DMS153 treated with DMSO at 0.1 percent for 48 hours (cell line): ENCODE measurements at regions not wholly inside any gene's neighbourhood (a gene's known extent, or its start where the extent isn't known, plus 50 kb on each side); places are given as distances from the start of the nearest gene placed in this dataset.
"Not testable (repeated sequence)": the region's sequence is repeated elsewhere in the genome, so short reads cannot be mapped to it uniquely, and the experiment has no call there.

Experiments
- DNase-seq: peaks from one replicate; lab custom pipeline; 2025; ENCODE audit not compliant: unreplicated experiment; lab: John Stamatoyannopoulos, UW

DNA sequence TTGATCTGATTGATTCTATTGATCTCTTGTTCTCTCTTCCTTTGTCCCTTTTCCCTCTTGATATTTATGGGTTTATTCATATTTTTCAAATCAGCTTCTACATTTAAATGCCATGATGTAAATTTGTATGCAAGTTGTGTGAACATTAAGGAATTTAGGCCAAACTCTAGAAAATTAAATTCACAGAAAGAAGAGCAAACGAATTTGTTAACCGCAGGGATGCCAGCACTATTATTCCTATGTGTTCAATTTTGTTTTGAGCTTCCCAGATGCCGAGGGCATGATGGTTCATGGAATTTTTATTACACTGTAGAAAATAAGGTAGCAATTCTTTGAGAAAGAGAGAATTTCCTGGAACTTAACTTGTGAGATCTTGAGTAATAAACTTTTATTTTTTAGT is 220.9 kb downstream of the BUB3 start:
- no peak for DNase-seq

DNA sequence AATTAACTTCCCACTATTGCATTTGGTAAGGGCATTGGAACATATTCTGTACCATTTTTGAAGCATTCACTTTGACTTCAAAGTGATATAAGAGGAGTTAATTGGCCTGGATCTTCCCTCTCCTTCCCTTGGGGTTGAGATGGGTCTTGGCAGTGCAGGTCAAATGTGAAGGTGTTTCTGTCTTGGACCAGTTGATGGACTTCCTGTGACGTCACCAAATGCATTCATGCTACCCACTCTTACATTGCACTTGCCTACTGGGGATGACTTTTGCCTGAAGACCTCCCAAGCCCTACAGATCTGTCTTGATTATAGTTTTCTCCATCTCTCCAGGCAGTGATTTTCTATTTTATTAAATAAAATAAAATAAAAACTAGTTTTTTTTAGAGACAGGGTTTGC is 221.5 kb downstream of the BUB3 start:
- no peak for DNase-seq

DNA sequence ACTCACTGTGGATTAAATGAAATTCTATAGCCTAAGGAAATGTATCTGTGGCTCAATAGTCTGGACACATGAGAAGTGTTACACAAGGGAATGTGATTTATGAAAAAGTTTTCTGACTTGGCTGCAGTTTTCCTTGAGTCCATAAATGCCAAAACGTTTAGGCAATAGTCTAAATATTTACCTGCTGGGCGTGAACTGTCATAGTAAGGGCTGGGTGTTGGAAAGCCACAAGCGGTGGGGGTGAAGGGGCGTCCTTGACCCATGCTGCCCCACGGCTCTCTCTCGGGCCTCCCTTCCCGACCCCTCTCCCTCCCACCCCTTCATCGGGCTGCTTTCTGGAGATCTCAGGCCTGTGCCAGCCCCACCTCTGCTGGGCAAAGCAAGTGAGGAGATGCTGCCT is 223.7 kb downstream of the BUB3 start:
- no peak for DNase-seq

- no peak for DNase-seq
Observed at GRCh38 chr10:123378302-123378701, 224.1 kb downstream of the BUB3 start.

GRCh38 chr10:123379156-123379555 is 225.0 kb downstream of the BUB3 start:
- DNase-seq: no peak

DNA sequence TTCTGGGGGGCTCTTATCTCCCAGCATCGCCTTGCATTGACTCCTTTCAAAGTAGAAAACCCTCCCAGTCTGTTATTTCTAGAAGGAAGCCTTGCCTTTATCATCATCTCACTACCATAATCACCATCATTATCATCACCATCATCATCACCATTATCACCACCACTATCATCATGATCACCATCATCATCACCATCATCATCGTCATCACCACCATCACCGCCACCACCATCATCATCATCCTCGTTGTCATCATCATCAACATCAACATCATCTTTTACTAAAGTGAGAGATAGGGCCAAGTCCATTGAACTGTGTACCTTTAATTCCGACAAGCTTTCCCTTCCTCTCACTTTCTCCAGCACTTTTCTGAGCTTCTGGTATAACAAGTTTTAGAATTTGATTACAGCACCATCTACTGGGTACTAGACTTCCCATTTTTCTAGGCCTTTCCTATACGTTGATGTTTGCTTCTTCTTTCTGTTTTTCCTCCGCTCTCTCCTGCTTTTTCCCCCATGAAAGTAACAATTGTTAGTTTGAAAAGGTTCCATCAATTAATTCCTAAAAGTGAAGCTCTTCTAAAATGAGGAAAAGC is 226.4 kb downstream of the BUB3 start:
- DNase-seq: peak; percentile 23

DNA sequence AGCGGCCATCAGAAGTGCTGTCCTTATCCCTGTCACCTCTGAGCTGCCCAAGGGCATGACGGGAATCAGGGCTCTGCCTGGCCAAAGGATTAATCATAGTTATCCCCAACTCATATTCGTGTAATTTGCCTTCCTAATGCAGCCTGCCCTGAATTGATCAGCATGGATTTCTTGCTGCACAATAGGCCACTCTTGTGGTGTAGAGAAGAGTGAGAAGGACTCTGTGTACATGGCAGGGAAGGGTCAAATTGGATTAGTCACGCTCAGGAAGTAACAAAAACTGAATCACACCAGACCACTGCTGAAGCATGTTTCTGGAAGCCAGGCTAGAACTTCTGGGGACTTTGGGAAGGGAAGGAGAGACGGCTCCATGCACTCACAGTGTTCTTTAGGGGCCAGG is 227.0 kb downstream of the BUB3 start:
- no peak for DNase-seq

GRCh38 chr10:123382491-123382890 is 228.3 kb downstream of the BUB3 start:
- no peak for DNase-seq

GRCh38 chr10:123385508-123386080 is 231.4 kb downstream of the BUB3 start:
- no peak for DNase-seq

DNA sequence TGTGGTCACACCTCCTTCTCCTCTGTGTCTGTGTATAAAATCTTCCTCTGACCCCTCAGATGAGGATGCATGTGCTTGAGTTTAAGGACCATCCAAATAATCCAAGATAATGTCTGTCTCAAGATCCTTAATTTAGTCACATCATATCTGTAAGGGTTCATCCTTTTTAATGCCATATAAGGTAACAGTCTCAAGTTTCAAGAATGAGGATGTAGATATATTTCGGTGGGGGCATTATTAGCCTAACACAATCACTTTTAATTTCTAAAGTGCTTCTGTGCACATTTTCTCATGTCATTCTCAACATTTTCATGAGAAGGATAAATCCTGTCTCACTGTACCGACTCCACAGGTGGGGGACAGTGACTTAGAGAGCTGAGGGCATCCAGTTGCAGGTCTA is 235.3 kb downstream of the BUB3 start:
- no peak for DNase-seq

DNA sequence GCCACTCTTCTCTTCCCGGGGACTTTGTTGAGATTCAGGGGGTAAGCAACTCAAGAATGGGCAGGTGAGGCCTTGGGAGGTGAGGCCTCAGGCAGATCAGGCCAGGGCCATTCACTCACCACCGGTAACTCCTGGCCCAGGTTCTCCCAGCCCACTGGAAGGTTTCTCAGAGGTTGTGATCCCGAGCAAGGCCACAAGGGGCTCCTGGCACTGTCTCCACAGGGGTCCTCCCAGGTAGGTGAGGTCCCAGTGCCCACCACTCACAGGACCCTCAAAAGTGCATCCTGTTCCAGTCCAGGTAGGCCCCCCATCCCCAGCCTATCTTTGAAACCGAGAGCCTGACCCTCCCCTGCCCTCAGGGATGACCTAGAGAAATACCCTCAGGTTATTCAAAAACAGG is 236.1 kb downstream of the BUB3 start:
- no peak for DNase-seq

GRCh38 chr10:123390874-123391273 is 236.7 kb downstream of the BUB3 start:
- DNase-seq: no peak

- DNase-seq: no peak
Observed at GRCh38 chr10:123391275-123392028, 237.2 kb downstream of the BUB3 start.

DNA sequence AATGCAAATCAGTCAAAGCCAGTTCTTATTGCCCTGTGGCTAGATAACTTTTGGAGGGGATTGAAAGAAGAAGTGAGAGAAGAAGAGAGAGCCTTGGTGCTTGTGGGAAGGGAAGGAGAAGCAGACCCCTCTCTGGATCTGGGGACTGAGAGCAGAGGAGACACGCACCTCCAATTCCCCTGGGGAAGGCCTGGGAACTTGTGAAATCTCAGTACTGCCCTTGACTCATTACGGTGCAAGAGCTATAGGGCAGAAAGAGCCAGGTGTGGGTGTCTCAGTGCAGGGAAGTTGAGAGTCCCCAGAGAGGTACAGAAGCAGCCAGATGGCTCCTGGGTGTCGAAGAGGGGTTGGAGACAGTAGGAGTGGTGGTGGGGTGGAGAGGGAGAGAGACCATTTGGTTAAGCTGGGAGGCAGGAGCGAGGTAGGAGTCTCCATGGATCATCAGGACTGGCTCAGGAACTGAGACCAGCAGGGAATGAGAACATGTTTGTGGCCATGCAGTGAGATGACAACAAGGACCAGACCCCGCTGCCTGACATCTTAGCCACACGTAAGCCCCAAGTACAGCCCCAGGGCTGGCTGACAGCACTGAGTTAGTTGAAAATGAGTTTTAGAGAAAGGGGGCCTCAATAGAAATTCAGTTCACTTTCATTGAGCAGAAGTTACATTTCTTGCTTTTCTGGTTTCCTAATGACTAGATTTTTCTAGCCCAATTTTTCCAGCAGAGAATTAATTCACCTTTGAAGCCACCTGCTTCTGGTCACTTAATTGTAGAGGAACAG is 238.2 kb downstream of the BUB3 start:
- DNase-seq: no peak

GRCh38 chr10:123393170-123393569 is 239.0 kb downstream of the BUB3 start:
- no peak for DNase-seq

- DNase-seq: no peak
Observed at GRCh38 chr10:123394382-123394781, 240.2 kb downstream of the BUB3 start.

DNA sequence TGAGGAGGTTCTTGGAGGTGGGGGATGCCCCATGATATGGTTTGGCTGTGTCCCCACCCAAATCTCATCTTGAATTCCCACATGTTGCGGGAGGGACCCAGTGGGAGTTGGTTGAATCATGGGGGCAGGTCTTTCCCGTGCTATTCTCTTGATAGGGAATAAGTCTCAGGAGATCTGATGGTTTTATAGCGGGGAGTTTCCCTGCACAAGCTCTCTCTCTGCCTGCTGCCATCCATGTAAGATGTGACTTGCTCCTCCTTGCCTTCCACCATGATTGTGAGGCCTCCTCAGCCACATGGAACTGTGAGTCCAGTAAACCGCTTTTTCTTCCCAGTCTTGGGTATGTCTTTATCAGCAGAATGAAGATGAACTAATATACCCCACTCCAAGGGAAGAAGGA is 241.0 kb downstream of the BUB3 start:
- DNase-seq: not testable (repeated sequence)

- no peak for DNase-seq
Observed at GRCh38 chr10:123395906-123396305, 241.7 kb downstream of the BUB3 start.

GRCh38 chr10:123398180-123398591 is 244.0 kb downstream of the BUB3 start:
- no peak for DNase-seq

GRCh38 chr10:123398756-123399155 is 244.6 kb downstream of the BUB3 start:
- no peak for DNase-seq

- no peak for DNase-seq
Observed at GRCh38 chr10:123399276-123399839, 245.2 kb downstream of the BUB3 start.
